Activated CD4-positive, alpha-beta memory T cell treated with anti-CD3 and anti-CD28 coated beads, Interleukin-2, amount 10 ng/mL, durations not matched to agents 7 days and 5 days (primary cell): ENCODE measurements at regions not wholly inside any gene's neighbourhood (a gene's known extent, or its start where the extent isn't known, plus 50 kb on each side); places are given as distances from the start of the nearest gene placed in this dataset.
A peak's percentile ranks its signal among the peaks of the same experiment; 100 is the strongest.
"Not testable (repeated sequence)": the region's sequence is repeated elsewhere in the genome, so short reads cannot be mapped to it uniquely, and the experiment has no call there.

Experiments used
- CTCF ChIA-PET: fragments of 350-600 bp; sonication (Branson Sonifier 250); formaldehyde crosslinking; loops from one replicate; lab custom pipeline; 2021; ENCODE audit warnings: antibody characterized with exemption, inconsistent platforms; lab: Charles Lee
- POLR2A ChIA-PET: fragments of 350-600 bp; sonication (Branson Sonifier 250); formaldehyde crosslinking; loops from one replicate; lab custom pipeline; 2021; ENCODE audit warnings: antibody characterized with exemption; lab: Charles Lee
- DNase-seq: peaks from one replicate; pipeline ENCODE4 v3.0.0-alpha.2; 2020
- H3K27ac Mint-ChIP-seq: one replicate; pipeline ENCODE4 v1.8.0; 2021; ENCODE audit warnings: mild to moderate bottlenecking, mixed read lengths
- H3K27me3 Mint-ChIP-seq: one replicate; pipeline ENCODE4 v1.8.0; 2021; ENCODE audit warnings: mixed read lengths
- H3K36me3 Mint-ChIP-seq: one replicate; pipeline ENCODE4 v1.8.0; 2021; ENCODE audit warnings: low read depth, mixed read lengths
- H3K4me1 Mint-ChIP-seq: one replicate; pipeline ENCODE4 v1.8.0; 2021; ENCODE audit warnings: mixed read lengths
- H3K4me3 Mint-ChIP-seq: one replicate; pipeline ENCODE4 v1.8.0; 2021; ENCODE audit warnings: mild to moderate bottlenecking, mixed read lengths
- H3K9me3 Mint-ChIP-seq: one replicate; pipeline ENCODE4 v1.8.0; 2021; ENCODE audit warnings: mixed read lengths

DNA sequence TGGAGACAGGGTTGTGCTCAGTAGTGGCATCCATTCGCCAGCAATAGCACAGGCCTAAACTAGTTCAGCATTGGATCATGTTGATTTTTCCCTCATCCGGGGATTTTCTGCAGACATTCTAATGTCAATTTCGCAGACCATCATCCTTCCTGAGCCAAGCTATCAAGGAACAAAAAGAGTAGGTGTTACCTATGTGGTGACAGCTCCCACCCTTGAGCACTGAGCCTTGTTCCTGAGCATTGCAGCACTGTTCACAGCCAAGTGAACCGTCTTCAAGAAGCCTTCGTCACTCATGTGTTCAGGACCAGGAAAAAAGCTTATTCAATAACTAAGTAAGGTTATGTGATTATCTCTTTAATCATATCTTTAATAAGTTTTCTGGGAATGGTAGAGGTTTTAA, 576.2 kb downstream of the UQCRFS1 start:
- no peak for DNase-seq
- H3K4me3 Mint-ChIP-seq, result no peak overlapping the region
- no peak overlapping the region for H3K27ac Mint-ChIP-seq
- POLR2A ChIA-PET, result no interaction called here
- no peaks in the 10 kb centered on the region for H3K36me3 Mint-ChIP-seq
- H3K4me1 Mint-ChIP-seq, result no peaks in the 10 kb centered on the region
- peaks cover 3% of the 10 kb centered on the region for H3K9me3 Mint-ChIP-seq
- no peaks in the 10 kb centered on the region for H3K27me3 Mint-ChIP-seq
- CTCF ChIA-PET, result interaction anchor here (0.6 kb wide), 1 partner anchor 800 kb away, joined by 3 read pairs; no protein-coding TSS in a partner anchor

DNA sequence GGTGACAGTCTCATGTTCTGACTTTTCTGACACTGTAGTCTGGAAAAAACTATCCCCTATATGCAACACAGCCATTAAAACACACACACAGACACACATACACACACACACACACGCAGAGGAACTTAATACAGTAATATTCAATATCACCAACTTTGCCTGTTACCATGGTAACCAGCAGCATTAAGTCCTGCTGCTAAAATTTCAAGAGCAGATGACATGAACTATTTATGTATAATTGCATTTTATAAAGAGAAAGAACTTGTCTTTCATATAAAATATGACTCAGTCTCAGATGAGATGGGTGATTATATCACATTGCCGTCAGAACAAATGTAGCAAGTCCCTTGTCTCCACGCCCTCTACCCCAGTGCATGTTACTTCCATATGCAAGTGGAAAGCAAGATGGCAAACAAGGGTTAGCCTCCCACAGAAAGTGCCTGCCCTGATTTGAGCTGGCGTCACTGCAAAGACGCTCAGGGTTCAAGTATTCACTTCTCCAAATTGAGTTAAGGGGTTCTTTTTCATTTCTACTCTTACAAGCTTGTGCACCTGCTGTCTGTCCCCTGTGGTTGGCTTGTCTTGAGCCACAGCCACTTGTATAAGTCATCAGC, 576.8 kb downstream of the UQCRFS1 start:
- CTCF ChIA-PET, result no interaction called here
- no peak overlapping the region for H3K27ac Mint-ChIP-seq
- H3K4me1 Mint-ChIP-seq, result no peaks in the 10 kb centered on the region
- H3K9me3 Mint-ChIP-seq, result peaks cover 3% of the 10 kb centered on the region
- POLR2A ChIA-PET, result no interaction called here
- no peaks in the 10 kb centered on the region for H3K36me3 Mint-ChIP-seq
- no peak overlapping the region for H3K4me3 Mint-ChIP-seq
- no peaks in the 10 kb centered on the region for H3K27me3 Mint-ChIP-seq
- DNase-seq, result no peak

DNA sequence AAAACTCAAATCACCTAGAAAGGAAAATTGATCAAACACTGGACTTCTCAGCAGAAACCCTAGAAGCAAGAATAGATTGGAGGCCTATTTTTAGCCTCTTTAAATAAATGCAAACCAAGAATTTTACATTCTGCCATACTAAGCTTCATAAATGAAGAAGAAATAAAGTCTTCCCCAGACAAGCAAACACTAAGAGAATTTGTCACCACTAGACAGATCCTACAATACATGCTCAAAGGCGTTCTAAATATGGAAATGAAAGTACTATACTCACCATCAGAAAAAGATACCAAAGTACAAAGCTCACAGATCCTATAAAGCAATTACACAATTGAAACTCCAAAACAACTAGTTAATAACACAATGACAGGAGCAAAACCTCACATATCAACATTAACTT, 578.1 kb downstream of the UQCRFS1 start:
- DNase-seq, result no peak
- H3K4me1 Mint-ChIP-seq, result no peaks in the 10 kb centered on the region
- POLR2A ChIA-PET, result no interaction called here
- H3K36me3 Mint-ChIP-seq, result no peaks in the 10 kb centered on the region
- H3K4me3 Mint-ChIP-seq, result no peak overlapping the region
- H3K27me3 Mint-ChIP-seq, result no peaks in the 10 kb centered on the region
- CTCF ChIA-PET, result interaction anchor here (1.0 to 2.5 kb wide), 6 partner anchors 8 to 244 kb away, joined by 3 to 10 read pairs (median 6); no protein-coding TSS in a partner anchor
- H3K27ac Mint-ChIP-seq, result no peak overlapping the region
- peaks cover 3% of the 10 kb centered on the region for H3K9me3 Mint-ChIP-seq

DNA sequence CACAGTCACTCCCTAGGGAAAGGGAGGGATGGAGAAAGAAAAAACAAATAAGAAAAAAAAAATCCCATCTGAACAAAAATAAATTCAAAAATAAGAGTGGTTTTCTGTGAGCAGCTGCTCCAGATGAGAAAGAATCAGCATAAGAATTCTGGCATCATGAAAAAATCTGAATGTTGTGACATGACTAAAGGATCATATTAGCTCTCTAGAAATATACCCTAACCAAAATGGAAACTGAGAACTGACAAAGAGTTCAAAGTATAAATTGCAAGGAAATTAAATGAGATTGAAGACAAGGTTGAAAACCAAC, 579.0 kb downstream of the UQCRFS1 start:
- ChIA-PET CTCF (interaction anchor here (1.0 to 2.5 kb wide), 7 partner anchors 9 to 245 kb away, joined by 3 to 10 read pairs (median 6); no protein-coding TSS in a partner anchor), POLR2A (no interaction called here)
- Mint-ChIP-seq H3K9me3 (peaks cover 5% of the 10 kb centered on the region), H3K27ac (no peak overlapping the region), H3K4me3 (no peak overlapping the region), H3K27me3 (no peaks in the 10 kb centered on the region), H3K4me1 (no peaks in the 10 kb centered on the region), H3K36me3 (no peaks in the 10 kb centered on the region)
- DNase-seq, result no peak

DNA sequence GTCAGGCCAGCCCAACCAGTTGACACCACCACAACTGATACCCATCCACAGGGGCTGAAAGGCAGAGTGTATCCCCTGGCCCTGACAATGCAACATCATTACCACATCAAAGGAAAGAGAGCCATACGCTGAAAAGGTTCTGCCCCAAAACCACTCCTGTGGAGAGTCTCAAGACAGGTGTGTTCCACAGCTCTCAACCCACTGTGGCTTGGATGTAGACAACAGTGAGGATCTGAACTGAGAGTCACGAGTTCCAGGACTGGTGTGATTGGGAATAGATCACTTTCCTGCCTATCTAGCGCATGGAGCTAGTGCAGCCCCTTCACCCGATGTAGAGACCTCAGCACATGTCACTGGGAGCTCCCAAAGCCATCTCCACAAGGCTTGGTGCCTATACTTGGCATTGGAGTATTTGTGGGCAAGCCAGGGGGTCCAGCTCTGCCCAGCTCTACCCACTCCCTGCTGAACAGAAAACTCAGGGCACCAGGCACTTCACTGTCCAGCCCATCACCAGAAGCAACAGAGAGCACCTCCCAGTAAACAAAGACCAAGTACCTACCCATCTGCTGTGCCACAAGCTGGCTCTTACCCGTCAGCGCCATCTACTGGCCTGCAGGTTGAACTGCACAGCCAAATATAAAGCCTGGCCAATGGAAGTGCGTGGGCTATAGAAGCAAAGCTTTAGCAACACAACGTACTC, 579.5 kb downstream of the UQCRFS1 start:
- H3K27ac Mint-ChIP-seq, result no peak overlapping the region
- H3K36me3 Mint-ChIP-seq, result no peaks in the 10 kb centered on the region
- CTCF ChIA-PET, result interaction anchor here (1.0 to 2.5 kb wide), 7 partner anchors 10 to 245 kb away, joined by 3 to 10 read pairs (median 6); no protein-coding TSS in a partner anchor
- POLR2A ChIA-PET, result no interaction called here
- peak; percentile 32 for DNase-seq
- H3K9me3 Mint-ChIP-seq, result peaks cover 7% of the 10 kb centered on the region
- H3K27me3 Mint-ChIP-seq, result no peaks in the 10 kb centered on the region
- no peak overlapping the region for H3K4me3 Mint-ChIP-seq
- H3K4me1 Mint-ChIP-seq, result no peaks in the 10 kb centered on the region

DNA sequence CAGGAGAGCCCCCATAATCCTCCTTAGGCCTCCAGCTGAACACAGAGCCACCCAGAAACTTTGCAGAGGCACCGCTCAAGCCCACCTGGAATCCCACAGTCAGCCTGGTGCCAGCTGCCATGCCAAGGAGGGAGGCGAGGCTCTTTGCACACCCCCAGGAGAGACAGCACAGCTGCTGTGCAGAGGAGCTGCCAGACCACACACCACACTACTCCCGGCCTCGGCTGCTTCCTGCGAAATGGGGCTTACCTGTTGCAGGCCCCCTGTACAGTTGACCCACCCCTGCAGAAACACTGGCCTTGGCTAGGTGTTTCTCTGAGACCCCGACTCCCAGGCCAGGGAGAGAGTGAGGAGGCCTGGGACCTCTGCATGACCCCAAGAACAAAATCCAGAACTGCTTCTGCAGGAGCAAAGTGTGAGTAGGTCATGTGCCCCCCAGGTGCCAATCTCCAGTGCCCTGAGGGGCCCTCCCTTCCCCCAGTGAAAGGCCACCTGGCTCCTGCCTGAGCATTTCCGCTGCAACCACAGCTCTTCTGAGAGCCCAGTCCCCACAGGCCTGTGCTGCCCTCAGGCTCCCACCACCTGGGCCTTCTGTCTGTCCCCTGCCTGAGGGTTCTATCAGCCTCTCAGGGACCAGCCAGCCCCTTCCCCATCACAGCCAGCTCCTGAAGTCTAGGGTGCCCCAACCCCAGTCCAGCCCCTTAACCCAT, 580.4 kb downstream of the UQCRFS1 start:
- CTCF ChIA-PET, result no interaction called here
- POLR2A ChIA-PET, result no interaction called here
- no peak overlapping the region for H3K27ac Mint-ChIP-seq
- no peaks in the 10 kb centered on the region for H3K4me1 Mint-ChIP-seq
- H3K9me3 Mint-ChIP-seq, result peaks cover 11% of the 10 kb centered on the region
- H3K27me3 Mint-ChIP-seq, result no peaks in the 10 kb centered on the region
- no peaks in the 10 kb centered on the region for H3K36me3 Mint-ChIP-seq
- no peak for DNase-seq
- no peak overlapping the region for H3K4me3 Mint-ChIP-seq

DNA sequence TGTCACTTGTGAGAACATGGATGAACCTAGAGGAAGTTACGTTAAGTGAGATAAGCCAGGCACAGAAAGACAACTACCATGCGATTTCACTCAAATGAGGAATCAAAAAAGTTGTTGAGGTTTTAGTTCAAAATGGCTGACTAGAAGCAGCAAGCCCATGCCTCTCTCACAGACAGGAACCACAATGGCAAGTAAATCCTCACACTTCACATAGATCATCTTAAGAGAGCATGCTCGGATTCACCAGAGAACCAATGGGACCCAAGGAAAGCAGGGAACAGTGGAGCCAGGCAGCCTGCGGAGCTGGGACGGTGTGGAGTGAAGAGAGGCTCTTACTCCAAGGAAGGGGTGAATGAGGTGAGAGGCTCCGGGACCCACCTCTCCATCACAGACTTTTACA, 581.0 kb downstream of the UQCRFS1 start:
- DNase-seq, result no peak
- ChIA-PET POLR2A (no interaction called here), CTCF (no interaction called here)
- Mint-ChIP-seq H3K4me1 (no peaks in the 10 kb centered on the region), H3K36me3 (no peaks in the 10 kb centered on the region), H3K4me3 (no peak overlapping the region), H3K27ac (no peak overlapping the region), H3K9me3 (peaks cover 12% of the 10 kb centered on the region), H3K27me3 (no peaks in the 10 kb centered on the region)

DNA sequence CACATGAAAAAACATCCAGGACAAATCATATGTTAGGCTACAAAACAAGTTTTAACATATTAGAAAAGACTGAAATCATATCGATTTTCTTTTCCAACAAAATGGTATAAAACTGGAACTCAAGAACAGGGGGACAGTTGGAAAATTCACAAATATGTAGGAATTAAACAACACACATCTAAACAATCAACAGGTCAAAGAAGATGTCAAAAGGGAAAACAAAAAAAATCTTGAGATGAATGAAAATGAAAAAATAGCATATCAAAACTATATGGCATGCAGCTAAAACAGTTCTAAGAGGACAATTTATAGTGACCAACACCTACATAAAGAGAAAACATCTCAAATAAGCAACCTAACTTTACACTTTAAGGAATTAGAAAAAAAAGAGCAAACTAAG, 585.3 kb downstream of the UQCRFS1 start:
- H3K27me3 Mint-ChIP-seq, result no peaks in the 10 kb centered on the region
- H3K27ac Mint-ChIP-seq, result no peak overlapping the region
- ChIA-PET POLR2A (no interaction called here), CTCF (no interaction called here)
- DNase-seq, result no peak
- peaks cover 17% of the 10 kb centered on the region for H3K9me3 Mint-ChIP-seq
- no peaks in the 10 kb centered on the region for H3K36me3 Mint-ChIP-seq
- H3K4me3 Mint-ChIP-seq, result no peak overlapping the region
- no peaks in the 10 kb centered on the region for H3K4me1 Mint-ChIP-seq

DNA sequence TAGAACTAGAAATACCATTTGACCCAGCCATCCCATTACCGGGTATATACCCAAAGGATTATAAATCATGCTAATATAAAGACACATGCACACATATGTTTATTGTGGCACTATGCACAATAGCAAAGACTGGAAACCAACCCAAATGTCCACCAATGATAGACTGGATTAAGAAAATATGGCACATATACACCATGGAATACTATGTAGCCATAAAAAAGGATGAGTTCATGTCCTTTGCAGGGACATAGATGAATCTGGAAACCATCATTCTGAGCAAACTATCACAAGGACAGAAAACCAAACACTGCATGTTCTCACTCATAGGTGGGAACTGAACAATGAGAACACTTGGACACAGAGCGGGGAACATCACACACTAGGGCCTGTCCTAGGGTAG, 586.5 kb downstream of the UQCRFS1 start:
- H3K27ac Mint-ChIP-seq, POLR2A ChIA-PET, CTCF ChIA-PET, DNase-seq, H3K27me3 Mint-ChIP-seq, H3K36me3 Mint-ChIP-seq, H3K4me1 Mint-ChIP-seq, H3K4me3 Mint-ChIP-seq: not testable (repeated sequence)
- peaks cover 17% of the 10 kb centered on the region for H3K9me3 Mint-ChIP-seq

DNA sequence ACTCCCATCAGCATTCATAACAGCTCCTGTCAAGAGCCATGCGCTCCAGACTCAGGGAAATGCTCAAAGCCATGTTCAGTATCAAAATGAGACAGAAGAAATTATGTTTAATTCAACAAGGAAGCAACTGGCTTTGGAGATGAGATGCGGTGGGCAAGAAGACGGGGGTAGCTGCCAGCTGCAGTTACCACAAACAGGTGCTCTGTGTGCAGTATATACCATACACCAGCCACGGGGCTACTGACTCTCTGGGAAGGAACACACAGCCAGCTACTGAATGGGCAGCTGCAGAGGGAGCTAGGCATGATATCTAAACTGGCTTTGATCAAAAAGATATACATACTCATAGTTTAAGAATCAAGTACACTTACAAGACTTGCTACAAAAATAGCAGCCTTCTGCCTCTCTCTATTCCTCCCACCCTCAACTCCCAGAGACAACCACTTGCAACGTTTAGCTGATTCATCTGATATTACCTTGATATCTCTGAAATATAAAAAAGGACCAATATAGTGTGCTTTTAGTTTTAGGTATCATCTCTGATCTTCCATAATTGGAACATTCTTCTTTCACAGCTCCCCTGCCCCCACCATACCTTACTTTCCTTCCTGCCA, 593.0 kb downstream of the UQCRFS1 start:
- H3K9me3 Mint-ChIP-seq, result peaks cover 19% of the 10 kb centered on the region
- H3K27ac Mint-ChIP-seq, result no peak overlapping the region
- ChIA-PET CTCF (interaction anchor here (3.6 kb wide), 1 partner anchor 14 kb away, joined by 10 read pairs; no protein-coding TSS in a partner anchor), POLR2A (no interaction called here)
- no peaks in the 10 kb centered on the region for H3K4me1 Mint-ChIP-seq
- H3K27me3 Mint-ChIP-seq, result no peaks in the 10 kb centered on the region
- no peak overlapping the region for H3K4me3 Mint-ChIP-seq
- DNase-seq, result no peak
- H3K36me3 Mint-ChIP-seq, result no peaks in the 10 kb centered on the region

DNA sequence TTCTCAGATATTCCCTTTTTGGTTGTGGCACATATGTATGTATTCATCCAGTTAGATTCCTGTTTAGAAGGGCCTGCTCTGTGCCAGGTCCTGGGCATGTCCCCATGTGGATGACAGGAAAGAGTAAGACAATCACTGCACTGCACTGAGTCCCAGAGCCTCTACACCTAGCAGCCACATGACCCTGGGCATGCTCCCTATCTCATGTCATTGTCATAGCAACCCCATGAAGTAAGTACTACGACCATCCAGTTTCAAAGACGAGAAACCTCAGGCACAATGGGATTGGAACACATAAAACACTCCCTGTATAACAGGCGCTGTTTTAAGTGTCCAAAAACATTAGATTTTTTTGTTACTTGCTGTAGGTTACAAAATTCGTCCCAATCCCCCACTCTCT, 594.4 kb downstream of the UQCRFS1 start:
- H3K9me3 Mint-ChIP-seq, result peaks cover 32% of the 10 kb centered on the region
- DNase-seq, result no peak
- no peak overlapping the region for H3K27ac Mint-ChIP-seq
- ChIA-PET CTCF (interaction anchor here (3.6 kb wide), 1 partner anchor 16 kb away, joined by 10 read pairs; no protein-coding TSS in a partner anchor), POLR2A (no interaction called here)
- H3K36me3 Mint-ChIP-seq, result no peaks in the 10 kb centered on the region
- H3K4me1 Mint-ChIP-seq, result no peaks in the 10 kb centered on the region
- H3K27me3 Mint-ChIP-seq, result no peaks in the 10 kb centered on the region
- H3K4me3 Mint-ChIP-seq, result no peak overlapping the region

DNA sequence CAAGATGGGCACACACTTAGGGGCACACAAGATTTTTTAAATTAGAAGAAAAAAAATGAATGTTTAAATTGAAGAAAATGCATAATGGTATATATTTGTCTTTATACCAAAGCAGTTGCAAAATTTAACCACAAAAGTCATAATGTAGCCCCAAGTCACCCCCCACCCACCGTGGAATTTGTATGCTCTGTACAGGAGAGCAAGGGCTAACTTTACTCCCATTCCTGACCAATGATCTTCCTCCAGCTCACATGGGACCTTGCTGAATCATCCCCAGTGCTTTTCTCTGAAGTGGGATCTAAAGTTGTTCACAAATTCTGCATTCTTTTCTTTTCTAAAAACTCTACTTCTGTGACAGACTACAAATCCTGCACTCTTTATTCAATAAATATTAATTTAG, 597.0 kb downstream of the UQCRFS1 start:
- H3K27me3 Mint-ChIP-seq, result no peaks in the 10 kb centered on the region
- no peak overlapping the region for H3K27ac Mint-ChIP-seq
- ChIA-PET CTCF (no interaction called here), POLR2A (no interaction called here)
- no peak overlapping the region for H3K4me3 Mint-ChIP-seq
- H3K4me1 Mint-ChIP-seq, result no peaks in the 10 kb centered on the region
- H3K9me3 Mint-ChIP-seq, result peaks cover 32% of the 10 kb centered on the region
- no peaks in the 10 kb centered on the region for H3K36me3 Mint-ChIP-seq
- DNase-seq, result no peak

DNA sequence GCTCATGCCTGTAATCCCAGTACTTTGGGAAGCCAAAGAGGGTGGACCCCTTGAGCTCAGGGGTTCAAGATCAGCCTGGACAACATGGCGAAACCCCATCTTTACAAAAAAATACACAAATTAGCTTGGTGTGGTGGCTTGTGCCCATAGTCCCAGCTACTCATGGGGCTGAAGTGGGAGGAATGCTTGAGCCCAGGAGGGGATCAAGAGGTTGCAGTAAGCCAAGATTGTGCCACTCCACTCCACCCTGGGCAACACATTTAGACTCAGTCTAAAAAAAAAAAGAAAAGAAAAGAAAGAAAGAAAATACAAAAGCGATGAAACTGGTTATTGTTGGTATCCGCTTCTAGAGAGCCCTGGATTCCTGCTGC, 597.4 kb downstream of the UQCRFS1 start:
- Mint-ChIP-seq H3K36me3 (no peaks in the 10 kb centered on the region), H3K27ac (no peak overlapping the region), H3K4me1 (no peaks in the 10 kb centered on the region), H3K9me3 (peaks cover 35% of the 10 kb centered on the region), H3K4me3 (no peak overlapping the region), H3K27me3 (no peaks in the 10 kb centered on the region)
- no peak for DNase-seq
- CTCF ChIA-PET, result no interaction called here
- POLR2A ChIA-PET, result no interaction called here
